NOMO-1 treated with dmso at 0.1 percent for 144 hours (cell line): ENCODE measurements at regions not wholly inside any gene's neighbourhood (a gene's known extent, or its start where the extent isn't known, plus 50 kb on each side); places are given as distances from the start of the nearest gene placed in this dataset.
"Not testable (repeated sequence)": the region's sequence is repeated elsewhere in the genome, so short reads cannot be mapped to it uniquely, and the experiment has no call there.

Source experiments
- DNase-seq: peaks from one replicate; lab custom pipeline; 2025; ENCODE audit not compliant: unreplicated experiment; lab: John Stamatoyannopoulos, UW

- no peak for DNase-seq
Measured at GRCh38 chr2:128414351-128414750, 95.7 kb upstream of the HS6ST1 start.

DNA sequence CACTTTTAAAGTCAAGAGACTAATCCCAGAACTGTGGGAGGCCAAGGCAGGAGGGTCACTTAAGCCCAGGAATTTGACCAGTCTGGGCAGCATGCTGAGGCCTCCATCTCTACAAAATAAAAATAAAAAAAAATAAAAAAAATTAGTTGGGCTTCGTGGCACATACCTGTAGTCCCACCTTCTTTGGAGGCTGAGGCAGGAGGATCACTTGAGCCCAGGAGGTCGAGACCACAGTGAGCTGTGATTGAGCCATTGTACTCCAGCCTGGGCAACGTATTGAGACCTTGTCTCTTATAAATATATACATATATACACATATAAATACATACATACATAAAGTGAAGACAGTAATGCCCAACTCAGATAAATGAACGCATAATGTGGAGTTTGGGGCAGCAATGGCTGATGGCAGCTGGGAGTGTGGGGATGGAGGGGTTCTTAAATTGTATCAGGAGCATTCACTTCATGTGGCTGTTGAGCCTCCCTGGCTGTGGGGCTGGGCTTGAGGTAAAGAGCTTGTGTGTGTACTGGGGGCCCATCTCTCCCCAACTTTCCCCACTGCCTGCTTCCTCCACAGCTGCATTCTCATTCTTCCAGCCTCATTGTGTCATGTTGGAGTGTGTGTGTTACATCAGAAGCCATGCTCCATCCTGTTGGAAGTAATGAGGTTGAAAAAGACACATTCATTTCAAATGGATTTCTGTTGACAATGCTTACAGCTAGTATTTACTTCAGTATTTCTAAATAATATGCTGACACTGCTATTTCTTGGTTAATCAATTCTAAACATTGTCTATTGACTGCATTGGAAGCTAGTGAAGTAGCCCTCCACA lies 96.5 kb upstream of the HS6ST1 start:
- no peak for DNase-seq

- DNase-seq = no peak
Measured at GRCh38 chr2:128415779-128416061, 97.1 kb upstream of the HS6ST1 start.

DNA sequence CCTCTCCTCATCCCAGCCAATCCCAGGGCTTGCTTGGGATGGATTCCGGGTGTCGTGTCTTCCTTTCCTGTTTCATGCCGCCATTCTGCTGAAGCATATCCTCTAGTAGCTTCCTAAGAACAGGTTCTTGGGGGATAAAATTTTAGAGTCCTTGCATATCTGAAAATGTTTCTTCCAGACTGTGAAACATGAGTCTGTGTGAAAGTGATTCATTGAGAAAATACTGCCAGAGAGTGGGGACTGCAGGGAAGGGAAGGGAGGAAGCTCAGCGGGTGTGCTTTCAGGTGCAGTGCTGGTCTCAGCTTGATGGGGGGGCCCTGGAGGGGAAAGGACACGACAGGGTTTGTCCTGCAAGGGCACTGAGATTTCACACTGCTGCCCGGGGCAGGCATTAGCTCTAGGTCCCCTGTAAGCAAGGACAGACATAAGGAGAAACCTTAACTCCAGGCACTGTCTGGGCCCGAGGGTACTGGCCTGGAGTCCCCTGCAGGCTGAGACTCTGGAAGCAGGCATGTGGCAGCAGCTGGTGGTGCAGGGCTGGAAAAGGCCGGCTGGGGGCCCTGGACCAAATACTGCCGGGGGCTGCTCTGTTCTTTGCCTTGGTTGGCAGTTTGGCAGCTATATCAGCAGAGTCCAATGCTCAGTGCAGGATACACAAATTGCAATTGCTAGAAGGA lies 97.6 kb upstream of the HS6ST1 start:
- DNase-seq = no peak

- DNase-seq = no peak
Measured at GRCh38 chr2:128416806-128417205, 98.1 kb upstream of the HS6ST1 start.

DNA sequence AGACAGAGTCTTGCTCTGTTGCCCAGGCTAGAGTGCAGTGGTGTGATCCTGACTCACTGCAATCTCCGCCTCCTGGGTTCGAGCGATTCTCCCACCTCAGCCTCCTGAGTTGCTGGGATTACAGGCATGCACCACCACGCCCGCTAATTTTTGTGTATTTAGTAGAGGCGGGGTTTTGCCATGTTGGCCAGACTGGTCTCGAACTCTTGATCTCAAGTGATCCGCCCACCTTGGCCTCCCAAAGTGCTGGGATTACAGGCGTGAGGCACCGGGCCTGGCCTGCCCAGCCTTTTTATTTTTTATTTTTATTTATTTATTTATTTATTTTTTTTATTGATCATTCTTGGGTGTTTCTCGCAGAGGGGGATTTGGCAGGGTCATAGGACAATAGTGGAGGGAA lies 98.6 kb upstream of the HS6ST1 start:
- not testable (repeated sequence) for DNase-seq

GRCh38 chr2:128420131-128420530 lies 101.5 kb upstream of the HS6ST1 start:
- DNase-seq = no peak

- DNase-seq = no peak
Measured at GRCh38 chr2:128420776-128421175, 102.1 kb upstream of the HS6ST1 start.

DNA sequence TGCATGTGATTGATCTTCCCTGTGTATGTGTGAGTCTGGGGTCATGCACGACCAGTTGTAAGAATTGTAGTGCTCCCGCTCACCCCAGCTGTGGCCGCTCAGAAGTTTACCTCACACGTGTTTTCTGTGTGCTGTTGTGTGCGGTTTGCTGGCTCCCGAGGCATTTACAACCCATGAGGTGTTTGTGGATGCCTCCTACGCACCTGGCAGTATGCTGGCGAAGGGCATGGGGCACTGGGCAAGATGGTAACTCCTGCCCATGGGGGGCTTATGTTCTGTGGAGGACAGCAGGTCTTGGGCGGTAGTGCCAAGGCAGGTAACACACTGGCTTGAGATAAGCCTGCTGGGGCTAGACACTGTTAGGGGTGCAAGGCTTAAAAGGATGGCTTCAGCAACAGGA lies 102.6 kb upstream of the HS6ST1 start:
- no peak for DNase-seq

GRCh38 chr2:128421861-128422311 lies 103.2 kb upstream of the HS6ST1 start:
- no peak for DNase-seq

DNA sequence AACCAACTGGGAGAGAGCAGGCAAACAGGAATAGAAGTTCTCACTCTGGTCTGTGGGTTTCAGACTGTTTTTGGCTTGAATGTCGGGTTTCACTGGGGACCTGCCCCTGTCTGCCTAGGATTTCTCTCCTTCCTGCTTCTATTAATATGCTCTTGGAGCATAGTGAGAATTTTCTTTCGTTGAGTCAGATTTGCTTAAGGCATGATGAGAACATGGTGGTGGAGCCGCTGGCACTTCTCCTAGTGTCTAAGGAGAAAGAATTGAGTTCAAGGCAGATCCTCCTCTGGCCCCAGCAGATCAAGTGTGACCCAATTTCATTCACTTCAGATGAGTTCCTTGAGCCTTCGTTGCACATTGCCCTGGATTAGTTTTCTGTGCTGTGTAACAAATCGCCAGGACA lies 103.9 kb upstream of the HS6ST1 start:
- no peak for DNase-seq

GRCh38 chr2:128423788-128424165 lies 105.1 kb upstream of the HS6ST1 start:
- DNase-seq = no peak

DNA sequence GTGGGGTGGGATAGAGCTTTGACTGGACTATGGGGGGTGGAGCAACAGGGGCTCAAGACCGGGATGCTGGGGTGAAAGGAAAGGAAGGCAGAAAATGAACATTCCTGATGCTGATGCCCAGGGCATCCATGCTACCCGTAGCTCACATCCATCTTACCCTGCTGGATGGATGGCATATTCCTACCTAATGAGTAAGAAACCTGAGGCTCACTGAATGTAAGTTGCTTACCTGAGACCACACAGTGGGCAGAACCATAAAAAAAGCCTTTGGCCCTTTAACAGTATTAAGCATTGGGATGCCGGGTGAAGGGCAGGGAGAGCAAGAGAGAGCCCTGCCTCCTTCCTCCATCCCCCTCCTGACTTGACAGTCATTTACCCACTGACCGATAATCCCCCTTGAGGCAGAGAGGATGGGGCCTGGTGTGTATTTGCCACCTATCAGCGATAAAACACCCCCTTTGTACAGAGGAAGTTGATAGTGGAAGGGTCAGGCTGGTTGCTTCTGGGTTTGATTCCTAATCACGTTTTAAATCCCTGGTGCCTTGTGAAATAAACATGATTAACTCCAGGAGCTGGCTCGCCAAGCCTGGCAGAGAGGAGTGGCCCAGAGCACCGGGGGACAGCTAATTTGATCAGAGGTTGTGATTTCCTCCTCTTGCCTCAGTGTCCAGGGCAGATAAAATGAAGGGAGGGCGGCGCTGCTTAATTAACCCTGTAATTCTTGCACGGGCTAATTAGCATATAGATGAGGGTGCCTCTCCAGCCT lies 105.9 kb upstream of the HS6ST1 start:
- DNase-seq = no peak

GRCh38 chr2:128425216-128425615 lies 106.5 kb upstream of the HS6ST1 start:
- DNase-seq = no peak

DNA sequence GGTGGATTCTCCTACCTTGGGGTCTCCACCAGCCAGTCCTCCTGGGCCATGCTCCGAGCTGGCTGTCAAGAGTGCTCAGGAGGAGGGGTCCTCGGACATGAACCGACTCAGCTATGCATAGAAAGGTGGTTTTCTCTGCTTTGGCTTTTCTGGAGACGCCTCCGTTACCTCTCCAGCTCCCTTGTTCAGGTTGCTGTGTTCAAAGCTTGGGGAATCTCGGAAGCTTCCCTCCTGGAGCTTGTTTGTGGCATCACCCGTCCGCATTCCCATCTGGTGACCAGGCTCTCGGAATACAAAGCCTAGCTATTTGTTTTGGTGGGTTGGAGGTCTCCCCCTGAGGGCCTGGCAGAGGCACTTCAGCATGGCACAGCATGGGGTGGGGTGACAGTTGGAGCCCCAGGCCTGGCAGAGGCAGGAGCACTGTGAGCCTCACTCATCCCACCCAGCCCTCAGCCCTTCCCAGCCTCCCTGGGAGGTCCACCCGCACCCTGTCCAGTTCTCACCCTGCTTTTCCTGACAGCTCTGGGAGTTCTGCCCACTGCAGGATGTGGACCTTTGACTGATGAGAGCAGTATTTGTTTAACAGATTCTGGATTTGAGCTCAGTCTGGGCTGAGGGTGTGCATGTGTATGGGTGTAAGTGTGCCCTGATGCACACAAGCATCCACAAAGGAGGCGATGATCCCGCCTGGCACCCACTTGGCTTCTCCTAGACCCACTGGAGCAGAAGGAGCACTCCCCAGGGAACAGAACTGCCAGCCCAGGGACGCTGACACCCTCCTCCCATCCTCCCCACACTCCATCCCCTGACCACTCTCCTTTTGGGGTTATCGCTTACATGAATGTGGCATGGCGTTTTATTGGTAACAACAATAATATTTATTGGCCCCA lies 107.3 kb upstream of the HS6ST1 start:
- no peak for DNase-seq

DNA sequence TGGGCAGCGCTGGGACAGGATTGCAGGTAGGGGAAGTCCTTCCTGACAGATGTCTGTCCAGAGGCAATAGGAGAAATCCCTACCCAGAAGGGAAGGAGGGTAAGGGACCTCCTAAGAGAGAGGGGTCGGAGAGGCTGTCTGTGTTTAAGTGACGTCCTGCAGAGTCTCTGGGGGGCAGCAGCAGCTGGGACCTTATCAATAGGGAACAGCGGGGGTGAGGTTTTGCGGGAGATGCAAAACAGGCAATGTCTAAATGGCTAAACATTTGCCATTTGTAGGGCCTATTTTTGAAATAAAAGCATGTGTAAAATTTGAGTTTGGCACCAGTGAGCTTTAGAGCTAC lies 108.7 kb upstream of the HS6ST1 start:
- no peak for DNase-seq

GRCh38 chr2:128428415-128428814 lies 109.7 kb upstream of the HS6ST1 start:
- no peak for DNase-seq

DNA sequence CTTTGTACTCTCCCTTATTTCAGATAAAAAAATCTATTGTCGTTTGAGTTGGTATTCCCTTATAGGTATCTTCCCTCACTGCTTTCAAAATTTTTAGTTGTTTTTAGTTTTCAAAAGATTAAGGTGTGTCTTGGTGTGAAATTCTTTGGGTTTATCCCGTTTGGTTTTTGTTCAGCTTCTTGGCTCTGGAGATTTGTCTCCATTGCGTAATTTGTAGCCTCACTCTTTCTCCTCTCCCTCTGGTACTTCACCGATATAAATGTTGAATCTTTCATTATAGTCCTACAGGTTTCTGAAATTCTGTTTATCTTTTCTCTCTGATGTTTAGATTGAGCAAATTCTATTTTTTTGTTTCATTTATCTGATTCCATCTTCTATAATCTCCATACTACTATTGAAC lies 113.8 kb upstream of the HS6ST1 start:
- DNase-seq = no peak

DNA sequence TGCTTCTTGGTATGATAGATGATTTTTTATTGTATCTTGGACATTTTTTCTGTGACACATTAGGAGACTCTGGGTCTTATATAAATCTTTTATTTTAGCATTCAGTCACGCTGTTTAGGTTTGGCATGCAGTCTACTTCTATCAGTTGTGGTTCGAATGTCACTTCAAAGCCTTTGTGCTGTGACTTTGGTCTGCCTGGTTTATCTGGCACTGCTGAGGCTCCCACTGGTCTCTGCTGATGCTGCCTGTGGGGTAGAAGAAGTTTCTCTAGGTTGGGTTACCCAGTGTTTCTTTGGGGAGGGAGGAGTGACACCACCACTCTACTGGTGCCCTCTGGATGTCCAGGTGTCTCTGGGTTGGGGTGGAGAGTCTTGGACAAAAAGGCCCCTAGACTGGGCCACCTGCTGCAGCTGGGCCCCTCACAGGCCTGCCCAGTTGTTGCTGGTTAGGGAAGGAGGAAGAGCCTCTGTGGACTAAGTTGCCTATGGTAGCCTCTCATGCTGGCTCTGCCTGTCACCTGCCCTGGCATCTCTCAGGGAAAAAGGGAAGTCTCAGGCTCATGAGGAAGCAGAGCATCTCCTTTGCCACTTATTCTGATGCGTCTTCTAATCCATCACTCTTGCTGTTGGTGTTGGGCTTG lies 115.4 kb upstream of the HS6ST1 start:
- DNase-seq = no peak

DNA sequence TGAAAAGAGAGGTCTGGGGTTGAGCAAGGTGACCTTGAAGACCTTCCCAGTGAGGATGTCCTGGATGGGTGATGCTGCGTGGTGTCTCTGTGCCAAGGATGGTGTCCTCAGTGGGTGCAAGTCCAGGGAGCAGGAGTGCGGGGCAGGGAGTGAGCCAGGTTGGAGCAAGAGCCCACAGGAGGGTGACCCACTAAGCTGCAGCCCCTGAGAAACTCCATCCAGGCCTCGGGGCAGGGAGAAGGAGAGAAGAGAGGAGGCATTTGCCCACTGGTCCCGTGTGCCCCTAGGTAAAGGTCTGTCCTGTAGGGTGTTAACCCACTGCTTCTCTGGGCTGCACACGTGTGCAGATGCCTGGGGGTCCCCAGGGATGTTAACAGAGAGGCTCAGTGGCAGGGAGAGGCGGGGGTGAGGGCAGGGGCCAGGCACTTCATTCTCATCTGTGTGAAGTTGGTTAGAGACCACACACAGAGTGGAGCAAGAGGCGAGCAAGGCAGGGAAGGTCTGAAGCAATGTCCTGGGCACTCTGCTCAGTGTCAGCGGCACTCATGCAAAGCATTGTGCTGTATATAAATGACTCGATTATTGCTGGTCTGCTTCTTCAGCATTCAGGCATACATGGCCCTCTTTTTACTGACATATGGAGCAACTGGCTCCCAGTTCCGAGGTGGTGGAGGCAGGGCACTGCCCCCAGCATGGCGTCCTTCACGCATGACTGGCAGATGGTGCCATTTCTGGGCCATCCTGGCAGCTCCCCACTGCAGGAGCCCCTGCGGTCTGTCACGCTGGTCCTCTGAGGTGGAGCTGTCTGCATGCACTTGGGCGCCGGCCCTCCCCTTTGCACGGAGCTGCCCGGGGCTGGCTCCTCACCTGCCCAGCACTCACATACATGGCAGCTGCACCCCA lies 117.2 kb upstream of the HS6ST1 start:
- DNase-seq = no peak
